GM23338 (cell line): ENCODE measurements at regions not wholly inside any gene's neighbourhood (a gene's known extent, or its start where the extent isn't known, plus 50 kb on each side); places are given as distances from the start of the nearest gene placed in this dataset.

Experiments used
- CREB1 ChIP-seq: fragments of 250-450 bp; sonication (Bioruptor Pico); IDR thresholded peaks from 2 replicates; pipeline ENCODE4 v1.5.0; 2020; ENCODE audit warnings: low read depth, mild to moderate bottlenecking, moderate library complexity
- EZH2 ChIP-seq: fragments of 200-600 bp; sonication (generic); IDR thresholded peaks from one replicate; pipeline ENCODE4 v1.8.0; 2017; ENCODE audit warnings: antibody characterized with exemption, mild to moderate bottlenecking, low read depth; ENCODE audit not compliant: unreplicated experiment
- EZH2phosphoT487 ChIP-seq: fragments of 200-600 bp; sonication (generic); IDR thresholded peaks from one replicate; pipeline ENCODE4 v1.8.1; 2018; ENCODE audit warnings: antibody characterized with exemption; ENCODE audit not compliant: unreplicated experiment
- JUNB ChIP-seq: IDR thresholded peaks from one replicate; pipeline ENCODE4 v1.6.1; 2016; ENCODE audit warnings: antibody characterized with exemption; ENCODE audit not compliant: unreplicated experiment
- POLR2AphosphoS5 ChIP-seq: IDR thresholded peaks from 2 replicates; pipeline ENCODE4 v1.6.1; 2016; ENCODE audit warnings: antibody characterized with exemption, low read depth
- STAT1 ChIP-seq: IDR thresholded peaks from one replicate; pipeline ENCODE4 v1.6.1; 2016; ENCODE audit warnings: antibody characterized with exemption; ENCODE audit not compliant: unreplicated experiment
- ZNF331 ChIP-seq: fragments of 250-450 bp; sonication (Bioruptor Pico); IDR thresholded peaks from 2 replicates; pipeline ENCODE4 v1.5.0; 2020; ENCODE audit warnings: low read depth, mild to moderate bottlenecking, moderate library complexity
- TF ChIP-seq, protein P1 (sequence below), 2 experiments: fragments of 200-600 bp in 1 of 2; sonication (generic) in 1 of 2; conservative IDR thresholded peaks; 2 replicates each; pipeline versions ENCODE4 v1.5.1 to v1.6.1; 2016 to 2017; ENCODE audit warnings: antibody characterized with exemption in 2 of 2, low read depth in 2 of 2, mild to moderate bottlenecking in 2 of 2, moderate library complexity in 1 of 2
- TF ChIP-seq, protein P2 (sequence below): IDR thresholded peaks from one replicate; pipeline ENCODE4 v1.6.1; 2018; ENCODE audit warnings: antibody characterized with exemption; ENCODE audit not compliant: unreplicated experiment
- TF ChIP-seq, protein P3 (sequence below): IDR thresholded peaks from 2 replicates; pipeline ENCODE4 v1.6.1; 2016; ENCODE audit warnings: antibody characterized with exemption

DNA sequence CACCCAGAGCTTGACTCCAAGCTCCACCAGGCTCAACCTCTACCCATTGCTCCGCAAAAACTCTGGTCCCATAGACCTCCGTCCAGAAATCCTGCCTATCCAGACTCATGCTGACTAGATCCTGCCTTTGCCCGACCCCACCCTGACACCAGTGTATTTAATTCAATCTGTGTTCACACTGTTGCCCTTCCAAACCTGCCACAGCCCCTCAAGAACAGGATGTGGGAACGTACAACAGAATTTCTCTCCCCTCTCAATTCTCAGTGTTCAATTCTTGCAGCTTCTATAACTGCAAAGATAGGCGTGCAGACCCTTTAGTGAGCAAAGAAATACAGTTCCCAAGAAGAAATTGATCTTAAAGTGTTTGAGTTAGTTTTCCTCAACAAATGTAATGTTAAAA, 154.2 kb upstream of the FRG1 start:
- TF ChIP-seq, protein P1, sequence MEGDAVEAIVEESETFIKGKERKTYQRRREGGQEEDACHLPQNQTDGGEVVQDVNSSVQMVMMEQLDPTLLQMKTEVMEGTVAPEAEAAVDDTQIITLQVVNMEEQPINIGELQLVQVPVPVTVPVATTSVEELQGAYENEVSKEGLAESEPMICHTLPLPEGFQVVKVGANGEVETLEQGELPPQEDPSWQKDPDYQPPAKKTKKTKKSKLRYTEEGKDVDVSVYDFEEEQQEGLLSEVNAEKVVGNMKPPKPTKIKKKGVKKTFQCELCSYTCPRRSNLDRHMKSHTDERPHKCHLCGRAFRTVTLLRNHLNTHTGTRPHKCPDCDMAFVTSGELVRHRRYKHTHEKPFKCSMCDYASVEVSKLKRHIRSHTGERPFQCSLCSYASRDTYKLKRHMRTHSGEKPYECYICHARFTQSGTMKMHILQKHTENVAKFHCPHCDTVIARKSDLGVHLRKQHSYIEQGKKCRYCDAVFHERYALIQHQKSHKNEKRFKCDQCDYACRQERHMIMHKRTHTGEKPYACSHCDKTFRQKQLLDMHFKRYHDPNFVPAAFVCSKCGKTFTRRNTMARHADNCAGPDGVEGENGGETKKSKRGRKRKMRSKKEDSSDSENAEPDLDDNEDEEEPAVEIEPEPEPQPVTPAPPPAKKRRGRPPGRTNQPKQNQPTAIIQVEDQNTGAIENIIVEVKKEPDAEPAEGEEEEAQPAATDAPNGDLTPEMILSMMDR (conservative IDR thresholded peaks at IDR 0.05; ENCODE audit: low read depth in 2 of 2): no peak
- TF ChIP-seq ZNF331 (CRISPR knock-in tag) (no peak), POLR2AphosphoS5 (no peak), JUNB (no peak), EZH2 (no peak), CREB1 (no peak), EZH2phosphoT487 (no peak), STAT1 (no peak)
- TF ChIP-seq, protein P2, sequence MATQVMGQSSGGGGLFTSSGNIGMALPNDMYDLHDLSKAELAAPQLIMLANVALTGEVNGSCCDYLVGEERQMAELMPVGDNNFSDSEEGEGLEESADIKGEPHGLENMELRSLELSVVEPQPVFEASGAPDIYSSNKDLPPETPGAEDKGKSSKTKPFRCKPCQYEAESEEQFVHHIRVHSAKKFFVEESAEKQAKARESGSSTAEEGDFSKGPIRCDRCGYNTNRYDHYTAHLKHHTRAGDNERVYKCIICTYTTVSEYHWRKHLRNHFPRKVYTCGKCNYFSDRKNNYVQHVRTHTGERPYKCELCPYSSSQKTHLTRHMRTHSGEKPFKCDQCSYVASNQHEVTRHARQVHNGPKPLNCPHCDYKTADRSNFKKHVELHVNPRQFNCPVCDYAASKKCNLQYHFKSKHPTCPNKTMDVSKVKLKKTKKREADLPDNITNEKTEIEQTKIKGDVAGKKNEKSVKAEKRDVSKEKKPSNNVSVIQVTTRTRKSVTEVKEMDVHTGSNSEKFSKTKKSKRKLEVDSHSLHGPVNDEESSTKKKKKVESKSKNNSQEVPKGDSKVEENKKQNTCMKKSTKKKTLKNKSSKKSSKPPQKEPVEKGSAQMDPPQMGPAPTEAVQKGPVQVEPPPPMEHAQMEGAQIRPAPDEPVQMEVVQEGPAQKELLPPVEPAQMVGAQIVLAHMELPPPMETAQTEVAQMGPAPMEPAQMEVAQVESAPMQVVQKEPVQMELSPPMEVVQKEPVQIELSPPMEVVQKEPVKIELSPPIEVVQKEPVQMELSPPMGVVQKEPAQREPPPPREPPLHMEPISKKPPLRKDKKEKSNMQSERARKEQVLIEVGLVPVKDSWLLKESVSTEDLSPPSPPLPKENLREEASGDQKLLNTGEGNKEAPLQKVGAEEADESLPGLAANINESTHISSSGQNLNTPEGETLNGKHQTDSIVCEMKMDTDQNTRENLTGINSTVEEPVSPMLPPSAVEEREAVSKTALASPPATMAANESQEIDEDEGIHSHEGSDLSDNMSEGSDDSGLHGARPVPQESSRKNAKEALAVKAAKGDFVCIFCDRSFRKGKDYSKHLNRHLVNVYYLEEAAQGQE: no peak
- TF ChIP-seq, protein P3, sequence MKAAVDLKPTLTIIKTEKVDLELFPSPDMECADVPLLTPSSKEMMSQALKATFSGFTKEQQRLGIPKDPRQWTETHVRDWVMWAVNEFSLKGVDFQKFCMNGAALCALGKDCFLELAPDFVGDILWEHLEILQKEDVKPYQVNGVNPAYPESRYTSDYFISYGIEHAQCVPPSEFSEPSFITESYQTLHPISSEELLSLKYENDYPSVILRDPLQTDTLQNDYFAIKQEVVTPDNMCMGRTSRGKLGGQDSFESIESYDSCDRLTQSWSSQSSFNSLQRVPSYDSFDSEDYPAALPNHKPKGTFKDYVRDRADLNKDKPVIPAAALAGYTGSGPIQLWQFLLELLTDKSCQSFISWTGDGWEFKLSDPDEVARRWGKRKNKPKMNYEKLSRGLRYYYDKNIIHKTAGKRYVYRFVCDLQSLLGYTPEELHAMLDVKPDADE: no peak
